Prostate gland (tissue), 2 donors: ENCODE measurements at regions not wholly inside any gene's neighbourhood (a gene's known extent, or its start where the extent isn't known, plus 50 kb on each side); places are given as distances from the start of the nearest gene placed in this dataset.

Source experiments
- CTCF ChIP-seq, 4 experiments: fragments of 200-600 bp in 2 of 4; fragments of 450-650 bp in 2 of 4; sonication (generic) in 2 of 4; IDR thresholded peaks; 1 replicate in 3 of 4; 2 replicates in 1 of 4; pipeline ENCODE4 v1.5.1; 2016 to 2019; ENCODE audit warnings: antibody characterized with exemption in 4 of 4, mild to moderate bottlenecking in 2 of 4, moderate library complexity in 2 of 4
- POLR2AphosphoS5 ChIP-seq: sonication (generic); formaldehyde crosslinking; IDR thresholded peaks from one replicate; pipeline ENCODE4 v1.6.1; 2017; ENCODE audit warnings: antibody characterized with exemption

- TF ChIP-seq CTCF (IDR thresholded peaks at IDR 0.05), result no peak
- TF ChIP-seq POLR2AphosphoS5, result no peak
Observed at GRCh38 chr4:83728191-83728590, 192.3 kb downstream of the GPAT3 start.
